HG03575 (cell line): ENCODE measurements at regions not wholly inside any gene's neighbourhood (a gene's known extent, or its start where the extent isn't known, plus 50 kb on each side); places are given as distances from the start of the nearest gene placed in this dataset.
"Not testable (repeated sequence)": the region's sequence is repeated elsewhere in the genome, so short reads cannot be mapped to it uniquely, and the experiment has no call there.

Experiments
- ATAC-seq: cut with Tn5 transposase; IDR thresholded peaks from one replicate; pipeline ENCODE4 v1.9.1; 2021; ENCODE audit not compliant: unreplicated experiment, insufficient number of reproducible peaks, low FRiP score; ENCODE audit errors: extremely low read depth

GRCh38 chr11:79637219-79637618 is 196.4 kb upstream of the TENM4 start:
- no peak for ATAC-seq

DNA sequence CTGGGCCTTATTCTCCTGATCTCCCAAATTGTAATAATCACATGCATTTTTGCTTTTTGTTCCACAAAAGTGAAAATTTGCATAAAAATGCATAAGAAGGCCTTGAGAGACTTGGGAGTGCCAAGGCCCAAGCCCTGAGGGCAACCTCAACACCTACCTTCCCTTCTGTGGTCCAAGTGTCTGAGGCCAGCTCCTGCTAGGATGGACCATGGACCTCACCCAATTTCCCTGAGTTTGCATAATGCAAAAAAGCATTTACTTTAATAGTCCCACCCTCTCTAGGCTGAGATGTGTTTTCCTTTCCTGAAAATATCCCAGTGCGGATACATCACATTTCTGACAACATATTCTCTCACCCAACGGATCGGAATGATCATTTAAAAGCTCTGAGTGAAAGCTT is 194.1 kb upstream of the TENM4 start:
- ATAC-seq, result no peak

GRCh38 chr11:79627281-79627680 is 186.5 kb upstream of the TENM4 start:
- no peak for ATAC-seq

DNA sequence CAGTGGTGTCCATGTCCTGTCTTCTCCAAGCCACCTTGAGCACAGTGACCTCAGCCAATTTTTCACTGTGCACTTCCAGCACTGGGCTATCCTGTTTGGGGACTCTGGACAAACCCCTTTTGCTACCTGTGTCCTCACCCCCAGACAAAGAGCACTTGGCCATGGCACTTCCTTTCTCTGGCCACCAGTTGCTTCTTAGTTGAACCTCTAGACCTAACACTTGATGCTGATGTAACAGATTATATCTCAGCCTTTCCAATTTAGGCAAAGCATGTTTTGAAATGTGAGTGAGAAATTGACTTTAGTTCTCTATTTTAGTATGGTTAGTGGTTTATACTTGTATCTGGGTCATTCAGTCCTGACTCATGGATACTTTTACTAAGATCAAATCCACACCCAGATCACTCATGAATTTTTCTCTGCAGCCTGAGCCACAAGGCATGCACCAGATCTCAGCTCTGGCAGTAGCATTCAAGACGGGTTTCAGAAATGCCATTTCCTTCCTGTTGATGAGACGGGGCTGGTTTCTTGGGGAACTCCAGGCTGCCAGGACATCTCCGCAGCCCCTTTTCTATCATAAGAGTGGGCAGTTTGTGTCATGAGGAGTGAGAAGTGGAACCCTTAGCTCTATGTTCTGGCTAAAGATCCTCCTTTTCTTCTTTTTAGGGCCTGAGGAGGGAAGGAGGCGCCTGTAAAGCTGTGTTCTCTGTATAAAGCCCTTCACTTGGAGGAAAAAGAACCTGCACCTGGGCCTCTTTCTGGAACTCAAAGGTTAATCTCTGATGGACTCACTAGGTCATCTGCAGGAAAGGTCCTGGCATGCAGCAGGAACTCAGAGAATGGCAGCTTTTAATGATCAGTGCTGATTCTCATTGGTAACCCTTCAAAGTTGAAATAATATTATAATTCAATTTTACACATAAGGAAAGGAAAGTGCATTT is 185.6 kb upstream of the TENM4 start:
- no peak for ATAC-seq

- no peak for ATAC-seq
These were observed 182.5 kb upstream of the TENM4 start for GRCh38 chr11:79623375-79623774.

DNA sequence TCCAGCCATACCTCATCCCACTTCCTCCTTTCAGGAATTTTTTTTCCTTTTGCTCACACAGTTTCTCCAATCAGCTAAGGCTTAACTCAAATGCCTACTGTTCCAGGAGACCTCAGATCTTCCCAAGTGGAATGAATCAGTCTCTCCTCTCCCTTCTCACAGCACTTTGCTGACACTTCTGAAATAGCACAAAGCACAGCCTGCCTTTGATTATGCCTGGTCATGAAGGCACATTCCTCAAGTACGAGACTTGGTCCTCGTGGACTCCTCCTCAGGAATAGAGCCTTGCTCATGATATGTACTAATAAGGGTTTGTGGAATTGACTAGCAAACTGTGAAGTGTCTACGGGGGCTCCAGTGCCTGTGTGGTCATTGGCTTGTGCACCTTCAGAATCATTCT is 176.7 kb upstream of the TENM4 start:
- no peak for ATAC-seq

- ATAC-seq, result no peak
These were observed 175.6 kb upstream of the TENM4 start for GRCh38 chr11:79616392-79616851.

DNA sequence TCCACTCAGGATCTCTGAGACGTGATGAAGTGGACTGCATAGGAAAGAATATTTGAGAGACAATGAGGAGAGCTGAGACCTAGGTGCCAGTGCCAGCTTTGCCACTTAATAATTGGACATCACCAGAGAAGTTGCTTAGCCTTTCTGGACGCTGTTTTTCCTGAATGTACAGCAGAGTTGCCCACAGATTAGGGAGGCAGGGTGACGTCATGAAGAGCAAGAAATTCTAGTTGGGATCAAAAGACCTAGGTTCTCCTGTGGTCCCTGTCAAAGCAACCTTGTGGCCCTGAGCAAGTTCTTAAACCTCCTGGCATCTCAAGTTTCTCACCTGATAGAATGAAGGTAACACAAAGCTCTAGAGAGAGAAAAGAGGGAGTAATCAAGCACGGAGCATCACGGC is 174.6 kb upstream of the TENM4 start:
- no peak for ATAC-seq

- ATAC-seq, result no peak
These were observed 169.8 kb upstream of the TENM4 start for GRCh38 chr11:79610678-79611077.

- ATAC-seq, result no peak
These were observed 169.3 kb upstream of the TENM4 start for GRCh38 chr11:79610139-79610538.

DNA sequence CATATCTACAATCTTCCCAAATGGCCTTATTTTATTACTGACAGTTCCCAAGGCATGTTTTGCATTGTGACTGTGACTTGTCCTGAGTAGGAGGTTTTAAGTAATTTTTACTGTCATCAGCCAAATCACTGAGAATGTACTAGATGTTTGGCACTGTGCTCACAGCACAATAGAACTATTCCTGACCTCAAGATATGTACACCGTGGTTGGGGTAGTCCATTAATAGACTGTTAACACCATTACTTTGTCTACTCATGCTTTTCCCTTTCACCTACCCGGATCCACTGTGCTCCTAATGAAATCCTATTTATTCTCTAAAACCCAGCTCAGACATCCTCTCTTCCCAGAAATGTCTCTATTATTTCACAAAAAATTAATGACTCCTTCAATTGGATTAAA is 168.7 kb upstream of the TENM4 start:
- no peak for ATAC-seq

GRCh38 chr11:79606461-79606860 is 165.6 kb upstream of the TENM4 start:
- not testable (repeated sequence) for ATAC-seq

DNA sequence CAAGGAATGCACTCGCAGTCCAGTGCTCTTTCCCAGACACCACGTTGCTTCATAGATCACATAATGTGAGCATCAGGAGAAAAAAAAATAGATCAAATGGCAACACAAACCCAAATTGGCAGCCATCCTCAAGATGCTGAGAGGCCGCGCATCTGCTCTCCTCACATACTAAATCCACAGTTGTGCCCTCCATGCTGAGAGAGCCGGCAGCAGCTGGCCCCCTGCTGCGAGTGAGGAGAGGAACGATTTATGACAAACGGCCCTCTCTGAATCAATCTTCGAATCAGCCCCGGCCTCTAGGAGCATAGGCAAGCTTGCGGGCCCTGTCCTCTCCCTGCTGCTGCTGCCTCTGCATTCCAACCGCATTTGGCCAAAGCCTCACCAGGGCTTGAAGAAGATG is 159.9 kb upstream of the TENM4 start:
- ATAC-seq, result no peak

GRCh38 chr11:79594834-79595233 is 154.0 kb upstream of the TENM4 start:
- ATAC-seq, result no peak

- ATAC-seq, result no peak
These were observed 152.0 kb upstream of the TENM4 start for GRCh38 chr11:79592824-79593223.

DNA sequence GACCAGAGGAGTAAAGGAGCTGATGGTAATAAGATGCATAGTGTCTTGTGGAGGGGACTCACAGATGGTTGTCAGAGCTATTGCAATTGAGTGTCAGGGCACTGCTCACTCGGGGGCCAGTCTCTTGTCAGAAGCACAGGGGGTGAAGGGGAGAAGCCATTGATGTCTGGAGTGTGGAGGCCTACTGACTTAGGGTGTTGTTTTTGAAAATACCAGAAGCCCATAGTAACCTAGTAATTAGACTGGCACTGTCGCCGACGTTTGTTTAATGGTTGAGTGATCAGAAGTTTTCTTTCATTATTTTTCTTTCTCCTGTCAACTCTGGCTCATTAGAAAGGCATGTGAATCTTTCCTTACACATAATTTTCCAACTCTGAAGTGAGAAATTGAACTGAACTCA is 151.6 kb upstream of the TENM4 start:
- no peak for ATAC-seq

DNA sequence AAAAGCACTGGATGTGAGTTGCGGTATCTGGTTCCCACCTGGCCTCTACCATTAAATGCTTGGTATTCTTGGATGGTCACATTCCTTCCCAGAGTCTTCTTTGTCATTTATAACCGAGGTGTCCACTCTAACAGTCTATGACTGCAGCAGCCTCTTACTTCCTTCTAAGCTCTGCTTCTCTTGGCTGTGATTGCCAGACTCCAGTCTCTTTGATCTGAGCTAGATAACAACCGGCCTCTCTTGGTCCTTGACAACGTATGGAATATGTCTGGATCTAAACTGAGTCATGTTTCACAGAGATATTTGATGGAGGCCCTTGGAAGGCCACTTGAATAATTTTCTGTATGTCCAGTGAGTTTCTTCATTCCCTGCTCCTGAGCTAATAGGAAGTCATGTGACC is 141.6 kb upstream of the TENM4 start:
- ATAC-seq, result no peak

GRCh38 chr11:79579063-79579462 is 138.2 kb upstream of the TENM4 start:
- no peak for ATAC-seq

GRCh38 chr11:79578116-79578515 is 137.3 kb upstream of the TENM4 start:
- ATAC-seq, result no peak

- no peak for ATAC-seq
These were observed 134.9 kb upstream of the TENM4 start for GRCh38 chr11:79575701-79576100.

DNA sequence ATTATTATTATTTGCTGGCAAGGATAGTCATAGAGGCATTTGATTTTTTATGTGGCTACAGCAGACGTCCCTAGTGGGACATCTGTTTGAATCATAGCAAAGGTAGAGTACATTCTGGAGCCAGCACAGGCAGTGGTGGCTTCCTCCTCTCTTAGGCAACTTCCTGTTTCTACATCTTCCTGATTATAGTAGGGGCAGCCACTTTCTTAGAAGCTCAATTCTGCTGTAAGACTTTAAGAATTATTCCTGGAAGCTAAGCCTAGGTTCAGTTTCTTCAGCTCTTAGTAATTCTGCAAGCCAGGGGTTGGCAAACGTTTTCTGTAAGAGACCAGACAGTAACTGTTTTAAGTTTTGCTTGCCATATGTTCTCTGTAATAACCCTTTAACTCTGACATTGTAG is 129.3 kb upstream of the TENM4 start:
- no peak for ATAC-seq
